ENCODE measurements at regions not wholly inside any gene's neighbourhood (a gene's known extent, or its start where the extent isn't known, plus 50 kb on each side); places are given as distances from the start of the nearest gene placed in this dataset.
A peak's percentile ranks its signal among the peaks of the same experiment; 100 is the strongest.

DNA sequence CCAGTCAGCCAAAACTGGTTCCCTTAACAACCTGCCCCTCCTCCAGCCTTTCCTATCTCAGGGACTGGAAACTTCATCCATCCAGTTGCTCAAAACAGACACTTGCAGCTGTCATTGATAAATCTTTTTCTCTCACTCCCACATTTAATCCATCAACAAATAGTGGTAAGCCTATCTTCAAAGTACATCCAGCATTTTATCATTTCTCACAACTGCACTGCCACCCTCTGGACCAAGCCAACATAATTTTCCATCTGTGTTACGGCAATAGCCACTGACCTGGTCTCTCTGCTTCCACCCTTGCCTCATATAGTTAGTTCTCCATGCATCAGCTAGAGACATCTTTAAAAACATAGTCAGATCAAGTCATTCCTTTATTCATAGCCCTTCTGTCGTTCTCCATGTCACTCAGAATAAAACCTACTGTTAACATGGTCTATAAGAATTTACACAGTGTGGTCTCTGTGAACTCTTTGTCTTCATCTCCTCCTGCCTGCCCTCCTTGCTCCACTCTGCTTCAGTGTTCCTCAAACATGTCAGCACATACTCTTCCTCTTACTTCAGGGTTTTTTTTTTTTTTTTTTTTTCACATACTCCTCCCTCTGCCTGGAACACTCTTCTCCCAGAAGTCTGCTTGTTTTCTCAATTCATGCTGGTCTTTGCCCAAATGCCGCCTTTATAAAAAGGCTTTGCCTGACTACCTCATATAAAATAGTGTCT, 102.5 kb upstream of the COL6A5 start:
- no peak overlapping the region for H3K4me3 ChIP-seq (ENCODE audit: low read length)
- TF ChIP-seq, protein P1, sequence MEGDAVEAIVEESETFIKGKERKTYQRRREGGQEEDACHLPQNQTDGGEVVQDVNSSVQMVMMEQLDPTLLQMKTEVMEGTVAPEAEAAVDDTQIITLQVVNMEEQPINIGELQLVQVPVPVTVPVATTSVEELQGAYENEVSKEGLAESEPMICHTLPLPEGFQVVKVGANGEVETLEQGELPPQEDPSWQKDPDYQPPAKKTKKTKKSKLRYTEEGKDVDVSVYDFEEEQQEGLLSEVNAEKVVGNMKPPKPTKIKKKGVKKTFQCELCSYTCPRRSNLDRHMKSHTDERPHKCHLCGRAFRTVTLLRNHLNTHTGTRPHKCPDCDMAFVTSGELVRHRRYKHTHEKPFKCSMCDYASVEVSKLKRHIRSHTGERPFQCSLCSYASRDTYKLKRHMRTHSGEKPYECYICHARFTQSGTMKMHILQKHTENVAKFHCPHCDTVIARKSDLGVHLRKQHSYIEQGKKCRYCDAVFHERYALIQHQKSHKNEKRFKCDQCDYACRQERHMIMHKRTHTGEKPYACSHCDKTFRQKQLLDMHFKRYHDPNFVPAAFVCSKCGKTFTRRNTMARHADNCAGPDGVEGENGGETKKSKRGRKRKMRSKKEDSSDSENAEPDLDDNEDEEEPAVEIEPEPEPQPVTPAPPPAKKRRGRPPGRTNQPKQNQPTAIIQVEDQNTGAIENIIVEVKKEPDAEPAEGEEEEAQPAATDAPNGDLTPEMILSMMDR (conservative IDR thresholded peaks at IDR 0.05; ENCODE audit: low read length) = peak; percentile 13; the same call in 1 of the 2 replicates
- peak; percentile 2 for DNase-seq (ENCODE audit: low read depth)

DNA sequence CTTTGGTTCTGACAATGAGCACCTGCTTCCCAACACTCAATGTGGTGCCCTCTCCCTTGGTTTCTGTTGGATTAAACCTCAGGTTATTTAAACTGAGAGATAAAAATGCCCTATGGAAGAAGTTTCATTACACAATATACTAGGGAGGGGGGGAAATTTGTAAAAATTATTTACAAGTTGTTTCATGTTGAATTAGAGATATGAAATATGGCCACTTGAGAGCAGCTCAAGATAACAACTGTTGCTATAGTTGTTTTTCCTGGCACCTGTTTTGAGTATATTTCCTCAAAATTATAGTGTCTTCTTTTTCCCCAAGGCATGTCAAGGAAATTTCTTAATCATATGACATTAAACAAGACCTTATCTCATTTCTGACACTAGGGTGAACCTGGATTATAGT, 101.7 kb upstream of the COL6A5 start:
- DNase-seq (ENCODE audit: low read depth) = no peak
- no peak overlapping the region for H3K4me3 ChIP-seq (ENCODE audit: low read length)
- TF ChIP-seq, protein P1 (conservative IDR thresholded peaks at IDR 0.05; ENCODE audit: low read length) = no peak

DNA sequence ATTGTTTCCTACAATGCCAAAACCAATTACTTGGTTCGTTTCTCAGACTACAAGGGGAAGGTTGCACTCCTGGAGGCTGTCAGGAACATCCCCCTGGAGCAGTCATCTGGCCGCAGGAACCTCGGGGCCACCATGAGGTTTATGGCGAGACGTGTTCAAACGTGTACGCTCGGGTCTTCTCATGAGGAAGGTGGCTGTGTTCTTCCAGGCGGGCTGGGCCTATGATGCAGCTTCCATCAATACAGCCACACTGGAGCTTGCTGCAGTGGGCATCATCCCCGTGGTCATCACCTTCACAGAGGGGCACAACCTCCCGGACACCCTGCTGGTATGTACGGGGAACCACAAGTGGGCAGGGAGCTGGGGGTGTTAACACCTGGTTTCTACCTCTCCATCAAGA, 94.5 kb upstream of the COL6A5 start:
- H3K4me3 ChIP-seq (ENCODE audit: low read length) = no peak overlapping the region
- TF ChIP-seq, protein P1 (conservative IDR thresholded peaks at IDR 0.05; ENCODE audit: low read length) = no peak
- DNase-seq (ENCODE audit: low read depth) = no peak

DNA sequence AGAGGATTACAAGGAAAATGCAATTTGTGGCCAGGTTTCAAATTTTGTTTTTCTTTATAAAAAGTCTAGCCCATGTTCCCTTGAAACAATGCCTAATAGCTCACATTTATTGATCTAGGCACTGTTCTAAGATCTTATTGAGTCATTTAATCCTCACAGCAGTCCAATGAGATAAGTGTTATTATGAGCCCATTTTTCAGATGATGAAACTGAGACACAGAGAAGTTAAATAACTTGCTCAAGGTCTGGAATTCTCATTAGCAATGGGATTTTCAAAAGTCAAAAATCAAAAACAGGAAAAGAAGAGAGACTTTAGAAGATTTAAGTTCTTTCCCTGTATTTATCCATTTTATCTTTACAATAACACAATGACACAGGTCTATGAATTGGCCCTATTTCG, 90.0 kb upstream of the COL6A5 start:
- no peak overlapping the region for H3K4me3 ChIP-seq (ENCODE audit: low read length)
- no peak for DNase-seq (ENCODE audit: low read depth)
- TF ChIP-seq, protein P1 (conservative IDR thresholded peaks at IDR 0.05; ENCODE audit: low read length) = no peak

DNA sequence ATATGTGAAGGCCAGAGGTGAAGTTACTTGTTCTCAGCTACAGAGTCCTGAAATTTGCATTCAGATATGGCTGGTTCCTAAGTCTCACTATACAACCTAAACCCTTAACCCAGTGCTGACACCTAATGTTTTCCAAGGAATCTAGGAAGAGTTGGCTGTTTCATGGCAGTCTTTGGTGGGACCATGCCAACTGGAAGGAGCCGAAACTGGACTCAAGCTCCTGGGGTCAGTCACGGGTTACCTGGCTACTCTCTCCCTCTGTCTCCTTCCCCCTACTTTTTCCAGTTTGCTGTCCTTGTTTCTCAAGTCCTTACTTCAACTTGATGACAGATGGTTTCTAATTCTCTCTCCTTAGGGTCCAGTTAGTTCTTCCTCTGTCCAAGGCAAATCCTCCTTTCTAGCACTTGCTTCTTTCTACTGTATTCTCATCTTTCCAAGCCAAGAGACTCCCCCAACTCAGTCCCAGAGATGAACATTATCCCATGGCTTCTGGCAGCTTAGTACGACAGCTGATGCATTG, 88.6 kb upstream of the COL6A5 start:
- TF ChIP-seq, protein P1 (conservative IDR thresholded peaks at IDR 0.05; ENCODE audit: low read length) = no peak
- DNase-seq (ENCODE audit: low read depth) = no peak

DNA sequence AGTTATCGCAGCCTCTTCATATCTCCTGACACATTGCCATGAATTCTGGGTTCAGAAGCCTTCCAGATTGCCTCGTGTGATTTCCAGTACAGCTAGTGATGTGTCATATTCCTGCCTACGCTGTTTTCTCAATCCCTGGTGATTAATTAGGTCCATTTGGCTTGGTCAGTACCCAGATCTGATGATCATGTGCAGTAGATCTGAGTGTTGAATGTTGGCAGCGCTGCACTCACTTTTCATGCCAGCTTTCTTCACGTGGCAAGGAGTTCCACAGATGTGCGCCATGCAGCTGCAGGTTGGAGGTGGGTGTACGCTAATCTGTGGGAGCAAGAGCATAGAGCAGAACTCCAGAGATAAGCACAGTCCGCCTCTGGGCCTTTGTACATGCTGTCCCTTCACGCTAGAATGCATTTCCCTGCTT, 86.9 kb upstream of the COL6A5 start:
- TF ChIP-seq, protein P1 (conservative IDR thresholded peaks at IDR 0.05; ENCODE audit: low read length) = no peak
- peak; percentile 26 for DNase-seq (ENCODE audit: low read depth)
- H3K4me3 ChIP-seq (ENCODE audit: low read length) = no peak overlapping the region

More for the DNA sequence above, 88.6 kb upstream of the COL6A5 start:
- no peak overlapping the region for H3K4me3 ChIP-seq (ENCODE audit: low read length)

Data from AG10803 (cell line).